GM10248 (cell line): ENCODE measurements at regions not wholly inside any gene's neighbourhood (a gene's known extent, or its start where the extent isn't known, plus 50 kb on each side); places are given as distances from the start of the nearest gene placed in this dataset.

Experiments used
- CTCF ChIA-PET: fragments of 300-600 bp; sonication (Branson Sonifier 250); formaldehyde crosslinking; extraction: SDS; loops from one replicate; lab custom pipeline; 2021; ENCODE audit warnings: antibody characterized with exemption; lab: Yijun Ruan, JAX
- POLR2A ChIA-PET: fragments of 350-650 bp; sonication (Branson Sonifier 250); formaldehyde crosslinking; extraction: SDS; loops from one replicate; lab custom pipeline; 2020; ENCODE audit warnings: antibody characterized with exemption; lab: Yijun Ruan, JAX
- DNase-seq: peaks from one replicate; pipeline ENCODE4 v3.0.0; 2012; ENCODE audit errors: extremely low spot score
- TF ChIP-seq, protein P1 (sequence below): IDR thresholded peaks from 2 replicates; pipeline ENCODE4 v1.5.1; 2012; ENCODE audit warnings: mild to moderate bottlenecking, low read depth; ENCODE audit errors: extremely low read depth, missing control alignments, control extremely low read depth

DNA sequence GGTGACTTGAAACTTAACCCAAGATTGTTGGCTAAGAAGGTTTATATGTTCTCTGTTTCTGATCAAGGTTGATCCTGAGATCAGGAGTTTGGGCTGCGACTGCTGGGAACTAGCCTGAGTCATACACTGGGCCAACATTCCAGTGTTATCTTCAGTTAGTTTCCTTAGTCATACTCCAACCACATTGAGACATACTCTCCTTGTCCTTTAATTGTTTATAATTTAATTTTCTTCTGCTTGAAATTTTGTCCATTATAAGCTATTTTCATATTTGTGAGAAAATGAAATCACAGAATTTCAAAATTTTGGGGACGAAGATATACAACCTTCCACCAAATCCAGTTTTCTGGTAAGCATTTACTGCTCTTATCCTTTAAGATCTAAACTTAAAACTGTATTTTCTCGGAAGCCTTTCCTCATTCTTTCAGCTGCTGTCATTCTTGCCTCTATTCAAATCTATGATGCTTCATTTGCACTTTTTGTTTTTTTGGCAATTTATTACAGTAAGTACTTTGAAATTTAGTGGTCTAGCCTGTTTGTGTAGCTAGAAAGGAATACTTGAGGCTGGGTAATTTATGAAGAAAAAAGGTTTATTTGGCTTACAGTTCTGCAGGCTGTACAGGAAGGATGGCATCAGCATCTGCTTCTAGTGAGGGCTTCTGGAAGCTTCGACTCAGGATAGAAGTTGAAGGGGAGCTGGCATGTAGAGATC lies 63.4 kb upstream of the POT1 start:
- ChIA-PET POLR2A (no interaction called here), CTCF (no interaction called here)
- DNase-seq, result no peak
- TF ChIP-seq, protein P1, sequence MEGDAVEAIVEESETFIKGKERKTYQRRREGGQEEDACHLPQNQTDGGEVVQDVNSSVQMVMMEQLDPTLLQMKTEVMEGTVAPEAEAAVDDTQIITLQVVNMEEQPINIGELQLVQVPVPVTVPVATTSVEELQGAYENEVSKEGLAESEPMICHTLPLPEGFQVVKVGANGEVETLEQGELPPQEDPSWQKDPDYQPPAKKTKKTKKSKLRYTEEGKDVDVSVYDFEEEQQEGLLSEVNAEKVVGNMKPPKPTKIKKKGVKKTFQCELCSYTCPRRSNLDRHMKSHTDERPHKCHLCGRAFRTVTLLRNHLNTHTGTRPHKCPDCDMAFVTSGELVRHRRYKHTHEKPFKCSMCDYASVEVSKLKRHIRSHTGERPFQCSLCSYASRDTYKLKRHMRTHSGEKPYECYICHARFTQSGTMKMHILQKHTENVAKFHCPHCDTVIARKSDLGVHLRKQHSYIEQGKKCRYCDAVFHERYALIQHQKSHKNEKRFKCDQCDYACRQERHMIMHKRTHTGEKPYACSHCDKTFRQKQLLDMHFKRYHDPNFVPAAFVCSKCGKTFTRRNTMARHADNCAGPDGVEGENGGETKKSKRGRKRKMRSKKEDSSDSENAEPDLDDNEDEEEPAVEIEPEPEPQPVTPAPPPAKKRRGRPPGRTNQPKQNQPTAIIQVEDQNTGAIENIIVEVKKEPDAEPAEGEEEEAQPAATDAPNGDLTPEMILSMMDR, result no peak

DNA sequence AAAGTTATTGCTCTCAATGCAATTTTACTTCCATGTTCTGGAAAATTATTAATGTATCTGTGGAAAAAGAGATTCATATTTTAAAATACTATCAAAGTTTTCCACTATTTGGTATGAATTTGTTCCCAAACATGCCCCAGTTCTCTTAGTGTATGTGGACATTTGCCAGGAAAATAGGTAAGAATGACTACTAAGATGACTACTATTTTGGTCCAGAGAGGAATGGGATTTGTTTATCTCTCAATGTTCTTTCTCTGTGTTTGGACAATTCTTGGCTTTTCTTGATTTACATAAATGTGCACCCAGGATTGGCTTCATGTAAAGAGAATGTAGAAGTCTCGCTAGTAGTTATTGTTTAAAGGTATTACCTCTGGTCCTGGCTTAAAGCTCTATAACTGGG lies 60.3 kb upstream of the POT1 start:
- no peak for DNase-seq
- POLR2A ChIA-PET, result no interaction called here
- TF ChIP-seq, protein P1, result no peak
- CTCF ChIA-PET, result no interaction called here
